Keratinocyte (primary cell): ENCODE measurements at regions not wholly inside any gene's neighbourhood (a gene's known extent, or its start where the extent isn't known, plus 50 kb on each side); places are given as distances from the start of the nearest gene placed in this dataset.
"Not testable (repeated sequence)": the region's sequence is repeated elsewhere in the genome, so short reads cannot be mapped to it uniquely, and the experiment has no call there.

Experiments
- DNase-seq: peaks from one replicate; pipeline ENCODE4 v3.0.0-alpha.2; 2011; ENCODE audit warnings: low read depth, missing footprints, low spot score
- FAIRE-seq: peaks from 2 replicates; lab custom pipeline; 2011; peaks lifted over from hg19 to GRCh38; lab: Jason Lieb, UNC
- H2AFZ ChIP-seq: 2 replicates; pipeline ENCODE4 v1.6.0; 2012; ENCODE audit warnings: low read length, control low read depth, inconsistent platforms; ENCODE audit not compliant: control insufficient read depth
- H3K27ac ChIP-seq: 2 replicates; pipeline ENCODE4 v1.5.1; 2011; ENCODE audit warnings: low read length; ENCODE audit not compliant: control insufficient read depth, insufficient read depth
- H3K27me3 ChIP-seq: 3 replicates; pipeline ENCODE4 v1.6.0; 2011; ENCODE audit warnings: low read length; ENCODE audit not compliant: control insufficient read depth, insufficient read depth; ENCODE audit errors: extremely low read depth
- H3K36me3 ChIP-seq, 2 experiments: 2 replicates in 1 of 2; 3 replicates in 1 of 2; pipeline ENCODE4 v1.5.1; 2011; ENCODE audit warnings: low read length in 2 of 2, mild to moderate bottlenecking in 1 of 2; ENCODE audit not compliant: control insufficient read depth in 2 of 2, insufficient read depth in 2 of 2; ENCODE audit errors: extremely low read depth in 1 of 2
- H3K4me1 ChIP-seq: 3 replicates; pipeline ENCODE4 v1.5.1; 2011; ENCODE audit warnings: low read length; ENCODE audit not compliant: control insufficient read depth, insufficient read depth; ENCODE audit errors: extremely low read depth
- H3K4me2 ChIP-seq: 3 replicates; pipeline ENCODE4 v1.6.0; 2011; ENCODE audit warnings: low read depth, low read length; ENCODE audit not compliant: control insufficient read depth, insufficient read depth; ENCODE audit errors: extremely low read depth
- H3K4me3 ChIP-seq, 3 experiments: fragments of 200-600 bp in 1 of 3; sonication (generic) in 1 of 3; 2 replicates in 2 of 3; 3 replicates in 1 of 3; pipeline ENCODE4 v1.5.1; 2011 to 2016; ENCODE audit warnings: low read length in 3 of 3, mild to moderate bottlenecking in 3 of 3, control low read depth in 2 of 3, inconsistent platforms in 1 of 3, low read depth in 1 of 3, mixed read lengths in 1 of 3, mixed run types in 1 of 3, moderate library complexity in 1 of 3; ENCODE audit not compliant: control insufficient read depth in 2 of 3, insufficient read depth in 2 of 3; ENCODE audit errors: extremely low read depth in 1 of 3
- H3K79me2 ChIP-seq: 2 replicates; pipeline ENCODE4 v1.6.0; 2012; ENCODE audit warnings: low read length; ENCODE audit not compliant: control insufficient read depth, insufficient read depth
- H3K9ac ChIP-seq: 3 replicates; pipeline ENCODE4 v1.6.0; 2011; ENCODE audit warnings: low read length; ENCODE audit not compliant: control insufficient read depth, insufficient read depth; ENCODE audit errors: extremely low read depth
- H3K9me1 ChIP-seq: 3 replicates; pipeline ENCODE4 v1.6.0; 2011; ENCODE audit warnings: low read length; ENCODE audit not compliant: control insufficient read depth, insufficient read depth; ENCODE audit errors: extremely low read depth
- H3K9me3 ChIP-seq: 2 replicates; pipeline ENCODE4 v1.5.1; 2012; ENCODE audit warnings: low read depth, low read length; ENCODE audit not compliant: control insufficient read depth
- H4K20me1 ChIP-seq: 3 replicates; pipeline ENCODE4 v1.6.0; 2011; ENCODE audit warnings: low read length; ENCODE audit not compliant: control insufficient read depth, insufficient read depth; ENCODE audit errors: extremely low read depth
- CTCF ChIP-seq, 3 experiments: IDR thresholded peaks in 1 of 3; conservative IDR thresholded peaks in 1 of 3; optimal IDR thresholded peaks in 1 of 3; 2 replicates in 2 of 3; 3 replicates in 1 of 3; pipeline versions ENCODE3 to v1.5.1; 2011; ENCODE audit warnings: low read length in 3 of 3, mild to moderate bottlenecking in 3 of 3, moderate library complexity in 2 of 3, control low read depth in 1 of 3, inconsistent platforms in 1 of 3; ENCODE audit not compliant: insufficient read depth in 2 of 3; ENCODE audit errors: extremely low read depth in 1 of 3
- EZH2 ChIP-seq: IDR thresholded peaks from one replicate; pipeline ENCODE4 v1.6.1; 2012; ENCODE audit warnings: inconsistent platforms, mild to moderate bottlenecking, low read length, moderate library complexity
- dilution Hi-C: fragments of 300-500 bp; cut with MboI; formaldehyde crosslinking; loops from one replicate; pipeline ENCODE4 v1.7.0; 2020; ENCODE audit warnings: low sequenced_read_pairs; ENCODE audit not compliant: extremely low pct_ligation_motif_present

- dilution Hi-C loops = no loop called here
- FAIRE-seq = no peak
- H3K27me3 ChIP-seq = no peaks in the 10 kb centered on the region
These were observed 100.7 kb upstream of the SULF2 start for GRCh38 chr20:47885909-47886453.

GRCh38 chr20:47883940-47884339, 98.7 kb upstream of the SULF2 start:
- H3K4me1 ChIP-seq, DNase-seq, H3K9ac ChIP-seq, dilution Hi-C loops, H3K27me3 ChIP-seq, H3K4me2 ChIP-seq, H3K9me1 ChIP-seq, H4K20me1 ChIP-seq, H3K27ac ChIP-seq, FAIRE-seq, H3K79me2 ChIP-seq, H3K4me3 ChIP-seq, H2AFZ ChIP-seq, H3K9me3 ChIP-seq, H3K36me3 ChIP-seq: not testable (repeated sequence)

More at GRCh38 chr20:47885909-47886453, 100.7 kb upstream of the SULF2 start:
- H3K36me3 ChIP-seq = no peaks in the 10 kb centered on the region
- no peak overlapping the region for H2AFZ ChIP-seq
- H3K4me3 ChIP-seq = no peak overlapping the region
- no peaks in the 10 kb centered on the region for H3K4me1 ChIP-seq
- no peaks in the 10 kb centered on the region for H3K79me2 ChIP-seq
- no peak for DNase-seq
- TF ChIP-seq CTCF (optimal IDR thresholded peaks at IDR 0.05 in 1 of 3, IDR thresholded peaks at IDR 0.05 in 1 of 3, conservative IDR thresholded peaks at IDR 0.05 in 1 of 3; ENCODE audit: extremely low read depth in 1 of 3, insufficient read depth in 2 of 3, low read length in 3 of 3) (no peak), EZH2 (no peak)
- H3K9me3 ChIP-seq = no peaks in the 10 kb centered on the region
- no peak overlapping the region for H3K9ac ChIP-seq
- no peak overlapping the region for H3K4me2 ChIP-seq
- H3K9me1 ChIP-seq = no peaks in the 10 kb centered on the region
- H3K27ac ChIP-seq = no peak overlapping the region
- H4K20me1 ChIP-seq = no peaks in the 10 kb centered on the region

GRCh38 chr20:47883186-47883585, 97.9 kb upstream of the SULF2 start:
- Histone ChIP-seq H3K27me3 (no peaks in the 10 kb centered on the region), H4K20me1 (no peaks in the 10 kb centered on the region), H3K9ac (no peak overlapping the region), H3K4me2 (no peak overlapping the region), H3K79me2 (no peaks in the 10 kb centered on the region), H3K27ac (no peak overlapping the region), H3K4me3 (no peak overlapping the region), H2AFZ (no peak overlapping the region), H3K9me3 (no peaks in the 10 kb centered on the region), H3K9me1 (no peaks in the 10 kb centered on the region), H3K36me3 (no peaks in the 10 kb centered on the region), H3K4me1 (no peaks in the 10 kb centered on the region)
- FAIRE-seq (no peak), DNase-seq (no peak)
- dilution Hi-C loops = no loop called here
- TF ChIP-seq EZH2 (no peak), CTCF (optimal IDR thresholded peaks at IDR 0.05 in 1 of 3, IDR thresholded peaks at IDR 0.05 in 1 of 3, conservative IDR thresholded peaks at IDR 0.05 in 1 of 3; ENCODE audit: extremely low read depth in 1 of 3, insufficient read depth in 2 of 3, low read length in 3 of 3) (no peak)
